Ovary (tissue), 7 donors: ENCODE measurements at regions not wholly inside any gene's neighbourhood (a gene's known extent, or its start where the extent isn't known, plus 50 kb on each side); places are given as distances from the start of the nearest gene placed in this dataset.

Source experiments
- DNase-seq, 5 donors: peaks; one replicate each; pipeline ENCODE4 v3.0.0-alpha.2; 2019 to 2020
- H3K27ac ChIP-seq, 2 donors: fragments of 200-600 bp; one replicate each; pipeline versions ENCODE4 v1.5.1 to v1.8.0; 2019 to 2022
- H3K27me3 ChIP-seq: fragments of 200-600 bp; one replicate; pipeline ENCODE4 v1.8.0; 2022
- H3K36me3 ChIP-seq: fragments of 200-600 bp; sonication (generic); one replicate; pipeline ENCODE4 v1.5.1; 2019
- H3K4me1 ChIP-seq: one replicate; pipeline ENCODE4 v1.8.1; 2013; ENCODE audit warnings: mild to moderate bottlenecking, moderate library complexity; ENCODE audit not compliant: insufficient read depth
- H3K4me3 ChIP-seq: fragments of 200-600 bp; sonication (generic); one replicate; pipeline ENCODE4 v1.5.1; 2017
- H3K9me3 ChIP-seq, 2 donors: fragments of 200-600 bp in 1 of 2; sonication (generic) in 1 of 2; one replicate each; pipeline versions ENCODE4 v1.5.1 to v1.8.1; 2013 to 2019; ENCODE audit warnings: mild to moderate bottlenecking in 1 of 2, moderate library complexity in 1 of 2
- EP300 ChIP-seq: sonication (generic); formaldehyde crosslinking; IDR thresholded peaks from one replicate; pipeline ENCODE4 v1.6.1; 2017; ENCODE audit warnings: antibody characterized with exemption
- POLR2A ChIP-seq: fragments of 450-650 bp; IDR thresholded peaks from one replicate; pipeline ENCODE4 v1.6.1; 2017; ENCODE audit warnings: antibody characterized with exemption, mild to moderate bottlenecking, moderate library complexity
- WGBS, 3 donors: extraction: QIAGEN DNeasy Blood & Tissue Kit in 1 of 3; methylation state at CpG; one replicate each; pipeline versions ENCODE4 v1.1.5 to v1.1.7; 2013 to 2017; 5-methylcytosine and 5-hydroxymethylcytosine counted together
- intact Hi-C, 4 donors: fragments of 100-400 bp; cut with DNase I; formaldehyde crosslinking; loops; one replicate each; pipeline versions ENCODE4 v1.11.0 to v1.15.1; 2022 to 2023
- TF ChIP-seq, protein P1 (sequence below), 3 donors: fragments of 450-650 bp in 2 of 3; fragments of 200-600 bp in 1 of 3; IDR thresholded peaks; one replicate each; pipeline versions ENCODE4 v1.5.1 to v1.8.0; 2016 to 2022; ENCODE audit warnings: antibody characterized with exemption in 3 of 3, mild to moderate bottlenecking in 1 of 3
- donor health status: DM: no; HTN: no; CAD: no; lungs with moderate emphysema.
- donor health status: DM: no; HTN: no; CAD: no.
- donor health status: Bipolar disorder and iron deficiency.
- donor health status: DM: no; HTN: no; CAD: no.
- donor health status: DM: yes; HTN: yes; CAD: no.

DNA sequence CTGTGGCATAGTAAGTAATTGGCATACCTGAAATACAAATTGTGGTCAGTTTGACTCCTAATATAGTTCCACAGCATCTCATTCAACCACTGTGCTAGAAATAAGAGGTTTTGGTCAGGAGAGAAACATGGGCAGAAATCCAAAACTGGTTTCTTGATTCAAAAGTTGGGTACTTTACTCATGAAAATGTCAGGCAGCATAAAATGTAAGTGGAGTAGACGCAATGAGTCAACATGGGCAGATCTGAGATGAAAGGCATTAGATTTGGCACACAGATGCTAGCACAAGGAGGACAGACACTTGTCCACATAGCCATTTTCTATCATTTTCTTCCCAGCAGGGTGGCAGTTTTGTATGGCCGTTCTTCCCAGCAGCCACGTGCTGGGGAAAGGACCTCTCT, 255.8 kb upstream of the CDIN1 start:
- no peaks in the 10 kb centered on the region for H3K36me3 ChIP-seq
- H3K27me3 ChIP-seq: no peaks in the 10 kb centered on the region
- intact Hi-C loops: no loop called here
- no peaks in the 10 kb centered on the region for H3K9me3 ChIP-seq
- TF ChIP-seq POLR2A: no peak
- TF ChIP-seq, protein P1, sequence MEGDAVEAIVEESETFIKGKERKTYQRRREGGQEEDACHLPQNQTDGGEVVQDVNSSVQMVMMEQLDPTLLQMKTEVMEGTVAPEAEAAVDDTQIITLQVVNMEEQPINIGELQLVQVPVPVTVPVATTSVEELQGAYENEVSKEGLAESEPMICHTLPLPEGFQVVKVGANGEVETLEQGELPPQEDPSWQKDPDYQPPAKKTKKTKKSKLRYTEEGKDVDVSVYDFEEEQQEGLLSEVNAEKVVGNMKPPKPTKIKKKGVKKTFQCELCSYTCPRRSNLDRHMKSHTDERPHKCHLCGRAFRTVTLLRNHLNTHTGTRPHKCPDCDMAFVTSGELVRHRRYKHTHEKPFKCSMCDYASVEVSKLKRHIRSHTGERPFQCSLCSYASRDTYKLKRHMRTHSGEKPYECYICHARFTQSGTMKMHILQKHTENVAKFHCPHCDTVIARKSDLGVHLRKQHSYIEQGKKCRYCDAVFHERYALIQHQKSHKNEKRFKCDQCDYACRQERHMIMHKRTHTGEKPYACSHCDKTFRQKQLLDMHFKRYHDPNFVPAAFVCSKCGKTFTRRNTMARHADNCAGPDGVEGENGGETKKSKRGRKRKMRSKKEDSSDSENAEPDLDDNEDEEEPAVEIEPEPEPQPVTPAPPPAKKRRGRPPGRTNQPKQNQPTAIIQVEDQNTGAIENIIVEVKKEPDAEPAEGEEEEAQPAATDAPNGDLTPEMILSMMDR (IDR thresholded peaks at IDR 0.05): no peak
- no peak for TF ChIP-seq EP300
- 91 to 97% (median 94%) methylated on average over 3 of the region's 3 CpGs for WGBS, 3 donors
- no peak overlapping the region for H3K27ac ChIP-seq
- no peak overlapping the region for H3K4me3 ChIP-seq
- no peak for DNase-seq
- H3K4me1 ChIP-seq: no peaks in the 10 kb centered on the region

DNA sequence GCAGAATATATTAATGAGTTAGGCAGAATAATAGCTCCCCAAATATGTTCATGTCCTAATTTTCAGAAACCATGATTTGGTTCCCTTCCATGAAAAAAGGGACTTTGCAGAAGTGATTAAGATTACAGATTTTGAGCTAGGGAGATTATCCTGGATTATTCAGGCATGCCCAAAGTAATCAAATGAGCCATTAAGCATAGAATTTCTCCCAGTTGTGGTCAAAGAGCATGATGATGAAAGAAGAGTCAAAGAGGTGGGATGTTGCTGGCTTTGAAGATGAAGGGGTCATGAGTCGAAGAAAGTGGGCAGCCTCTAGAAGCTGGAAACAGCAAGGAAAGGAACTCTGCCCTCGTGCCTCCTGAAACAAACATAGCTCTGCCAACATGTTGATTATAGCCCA, 254.2 kb upstream of the CDIN1 start:
- DNase-seq: no peak
- H3K4me3 ChIP-seq: no peak overlapping the region
- no peaks in the 10 kb centered on the region for H3K4me1 ChIP-seq
- TF ChIP-seq, protein P1 (IDR thresholded peaks at IDR 0.05): no peak
- TF ChIP-seq EP300 (no peak), POLR2A (no peak)
- no peaks in the 10 kb centered on the region for H3K36me3 ChIP-seq
- H3K27me3 ChIP-seq: no peaks in the 10 kb centered on the region
- intact Hi-C loops: no loop called here
- 85 to 87% (median 85%) methylated on average over 2 of the region's 2 CpGs for WGBS, 3 donors
- H3K27ac ChIP-seq: no peak overlapping the region
- no peaks in the 10 kb centered on the region for H3K9me3 ChIP-seq

DNA sequence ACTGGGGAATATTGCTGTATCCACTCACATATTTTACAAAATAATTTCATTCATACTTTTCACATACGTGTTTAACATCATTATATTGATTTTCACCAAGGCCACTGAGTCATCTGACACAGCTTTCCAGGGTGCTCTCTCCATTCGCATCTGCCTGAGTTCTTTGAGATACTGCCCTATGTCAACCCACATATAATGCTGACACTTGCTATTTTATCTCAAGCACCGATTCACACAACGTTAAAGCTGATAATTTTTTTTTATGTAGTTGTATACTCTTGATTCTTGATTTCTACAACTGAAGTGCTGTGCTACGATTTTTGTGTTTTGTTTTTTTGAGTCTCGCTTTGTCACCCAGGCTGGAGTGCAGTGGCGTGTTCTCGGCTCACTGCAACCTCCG, 249.8 kb upstream of the CDIN1 start:
- WGBS, 3 donors: 93 to 95% (median 95%) methylated on average over 9 of the region's 9 CpGs
- Histone ChIP-seq H3K27me3 (no peaks in the 10 kb centered on the region), H3K4me3 (no peak overlapping the region), H3K36me3 (no peaks in the 10 kb centered on the region), H3K4me1 (no peaks in the 10 kb centered on the region), H3K9me3 (no peaks in the 10 kb centered on the region), H3K27ac (no peak overlapping the region)
- no peak for DNase-seq
- TF ChIP-seq, protein P1 (IDR thresholded peaks at IDR 0.05): no peak
- no peak for TF ChIP-seq POLR2A
- no peak for TF ChIP-seq EP300
- intact Hi-C loops: no loop called here

DNA sequence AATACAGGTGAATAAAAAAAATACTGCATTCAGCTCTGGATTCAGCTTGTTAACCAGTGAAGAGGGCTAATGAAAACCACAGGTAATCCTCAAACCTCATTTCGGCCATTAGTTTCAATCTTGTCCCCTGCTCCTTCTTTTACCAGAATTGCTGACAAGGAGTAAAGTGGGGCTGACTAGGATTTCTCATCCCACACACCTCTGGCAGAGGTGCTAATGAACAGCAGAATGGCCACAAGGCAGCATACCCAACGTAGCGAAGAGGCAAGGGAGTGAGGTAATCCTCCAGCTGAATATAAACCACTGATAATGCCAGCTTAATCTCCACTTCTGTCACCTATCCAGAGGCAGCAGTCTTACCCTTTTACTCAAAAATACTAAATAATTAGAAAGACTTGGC, 248.8 kb upstream of the CDIN1 start:
- no peaks in the 10 kb centered on the region for H3K4me1 ChIP-seq
- H3K36me3 ChIP-seq: no peaks in the 10 kb centered on the region
- WGBS, 3 donors: 73 to 95% (median 75%) methylated on average over 3 of the region's 3 CpGs
- TF ChIP-seq EP300 (no peak), POLR2A (no peak)
- TF ChIP-seq, protein P1 (IDR thresholded peaks at IDR 0.05): no peak
- no peak for DNase-seq
- H3K27ac ChIP-seq: no peak overlapping the region
- H3K4me3 ChIP-seq: no peak overlapping the region
- H3K27me3 ChIP-seq: no peaks in the 10 kb centered on the region
- intact Hi-C loops: no loop called here
- no peaks in the 10 kb centered on the region for H3K9me3 ChIP-seq
